OCI-M2 (cell line): ENCODE measurements at regions not wholly inside any gene's neighbourhood (a gene's known extent, or its start where the extent isn't known, plus 50 kb on each side); places are given as distances from the start of the nearest gene placed in this dataset.

Experiments used
- DNase-seq: peaks from one replicate; lab custom pipeline; 2025; ENCODE audit not compliant: unreplicated experiment; lab: John Stamatoyannopoulos, UW

- DNase-seq = no peak
These were observed 513.9 kb upstream of the CELF2 start for GRCh38 chr10:10503772-10504171.

- no peak for DNase-seq
These were observed 509.5 kb upstream of the CELF2 start for GRCh38 chr10:10508211-10508610.

GRCh38 chr10:10510179-10510578, 507.5 kb upstream of the CELF2 start:
- DNase-seq = no peak

- DNase-seq = no peak
These were observed 504.6 kb upstream of the CELF2 start for GRCh38 chr10:10513067-10513466.

GRCh38 chr10:10513898-10514297, 503.8 kb upstream of the CELF2 start:
- no peak for DNase-seq

GRCh38 chr10:10514797-10515196, 502.9 kb upstream of the CELF2 start:
- no peak for DNase-seq

- no peak for DNase-seq
These were observed 502.0 kb upstream of the CELF2 start for GRCh38 chr10:10515479-10516204.

- no peak for DNase-seq
These were observed 501.1 kb upstream of the CELF2 start for GRCh38 chr10:10516346-10517130.

GRCh38 chr10:10517866-10518265, 499.8 kb upstream of the CELF2 start:
- no peak for DNase-seq

GRCh38 chr10:10519674-10520073, 498.0 kb upstream of the CELF2 start:
- DNase-seq = no peak

- DNase-seq = no peak
These were observed 496.9 kb upstream of the CELF2 start for GRCh38 chr10:10520491-10521385.

- DNase-seq = no peak
These were observed 490.8 kb upstream of the CELF2 start for GRCh38 chr10:10526846-10527245.

- DNase-seq = no peak
These were observed 489.7 kb upstream of the CELF2 start for GRCh38 chr10:10527861-10528562.

- DNase-seq = no peak
These were observed 489.1 kb upstream of the CELF2 start for GRCh38 chr10:10528563-10528910.

- DNase-seq = no peak
These were observed 487.4 kb upstream of the CELF2 start for GRCh38 chr10:10530313-10530712.

GRCh38 chr10:10532236-10532635, 485.4 kb upstream of the CELF2 start:
- no peak for DNase-seq

GRCh38 chr10:10532826-10533225, 484.8 kb upstream of the CELF2 start:
- no peak for DNase-seq

GRCh38 chr10:10533437-10533836, 484.2 kb upstream of the CELF2 start:
- DNase-seq = no peak

- DNase-seq = no peak
These were observed 479.3 kb upstream of the CELF2 start for GRCh38 chr10:10538326-10538725.

GRCh38 chr10:10540398-10540797, 477.3 kb upstream of the CELF2 start:
- DNase-seq = no peak

GRCh38 chr10:10542477-10542876, 475.2 kb upstream of the CELF2 start:
- no peak for DNase-seq
